Choroid plexus epithelial cell (primary cell): ENCODE measurements at regions not wholly inside any gene's neighbourhood (a gene's known extent, or its start where the extent isn't known, plus 50 kb on each side); places are given as distances from the start of the nearest gene placed in this dataset.

ENCODE experiments used
- DNase-seq: peaks from one replicate; pipeline ENCODE4 v3.0.0-alpha.2; 2010; ENCODE audit warnings: low read depth
- H3K4me3 ChIP-seq: 2 replicates; pipeline ENCODE4 v1.5.1; 2011; ENCODE audit warnings: low read depth, mild to moderate bottlenecking, control low read depth, low read length, moderate library complexity
- TF ChIP-seq, protein P1 (sequence below): conservative IDR thresholded peaks from 2 replicates; pipeline ENCODE4 v1.5.1; 2011; ENCODE audit warnings: low read depth, mild to moderate bottlenecking, control low read depth, inconsistent platforms, low read length, moderate library complexity

DNA sequence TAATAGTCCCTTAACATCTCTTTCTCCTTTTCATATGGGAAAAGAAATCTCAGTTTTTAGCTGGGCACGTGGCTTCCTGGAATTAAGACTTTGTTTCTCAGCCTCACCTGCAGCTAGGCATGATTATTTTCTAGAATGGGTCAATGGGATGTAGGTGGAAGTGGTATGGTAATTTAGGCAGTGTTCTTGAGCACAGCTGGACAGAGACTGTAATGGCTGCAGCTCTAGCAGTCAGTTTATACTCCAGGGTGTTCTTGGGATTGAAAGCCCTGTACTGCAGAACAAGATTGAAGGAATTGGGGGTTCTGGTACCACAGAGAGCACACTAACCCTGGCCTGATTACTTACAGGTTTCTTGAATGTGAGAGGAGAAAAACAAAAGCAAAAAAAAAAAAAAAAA, 455.9 kb upstream of the ZNF608 start:
- DNase-seq: no peak
- no peak overlapping the region for H3K4me3 ChIP-seq

DNA sequence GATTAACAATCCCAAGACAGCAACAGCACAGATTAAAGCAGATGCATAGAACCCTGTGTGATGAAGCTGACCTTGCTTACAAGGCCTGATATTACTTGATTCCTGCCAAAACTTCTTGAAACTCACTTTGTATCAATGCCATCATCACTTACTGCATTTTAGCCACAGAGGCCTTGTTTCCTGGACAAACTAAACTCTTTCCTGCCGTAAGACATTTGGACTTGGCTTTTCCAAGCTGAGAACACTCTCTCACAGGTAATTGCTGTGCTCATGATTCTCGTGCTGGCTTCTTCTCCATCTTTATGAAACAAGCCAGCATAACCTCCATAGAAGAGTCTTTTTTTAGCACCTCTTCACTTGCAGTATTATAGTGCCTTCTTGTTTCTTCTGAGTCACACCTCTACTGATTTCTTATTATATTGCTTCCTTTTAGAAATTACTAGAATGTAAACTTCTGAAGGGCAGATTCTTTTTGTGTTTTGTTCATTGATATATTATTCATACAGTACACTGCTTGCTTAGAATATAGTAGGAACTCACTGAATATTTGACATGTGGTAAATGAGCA, 456.5 kb upstream of the ZNF608 start:
- DNase-seq: no peak
- TF ChIP-seq, protein P1, sequence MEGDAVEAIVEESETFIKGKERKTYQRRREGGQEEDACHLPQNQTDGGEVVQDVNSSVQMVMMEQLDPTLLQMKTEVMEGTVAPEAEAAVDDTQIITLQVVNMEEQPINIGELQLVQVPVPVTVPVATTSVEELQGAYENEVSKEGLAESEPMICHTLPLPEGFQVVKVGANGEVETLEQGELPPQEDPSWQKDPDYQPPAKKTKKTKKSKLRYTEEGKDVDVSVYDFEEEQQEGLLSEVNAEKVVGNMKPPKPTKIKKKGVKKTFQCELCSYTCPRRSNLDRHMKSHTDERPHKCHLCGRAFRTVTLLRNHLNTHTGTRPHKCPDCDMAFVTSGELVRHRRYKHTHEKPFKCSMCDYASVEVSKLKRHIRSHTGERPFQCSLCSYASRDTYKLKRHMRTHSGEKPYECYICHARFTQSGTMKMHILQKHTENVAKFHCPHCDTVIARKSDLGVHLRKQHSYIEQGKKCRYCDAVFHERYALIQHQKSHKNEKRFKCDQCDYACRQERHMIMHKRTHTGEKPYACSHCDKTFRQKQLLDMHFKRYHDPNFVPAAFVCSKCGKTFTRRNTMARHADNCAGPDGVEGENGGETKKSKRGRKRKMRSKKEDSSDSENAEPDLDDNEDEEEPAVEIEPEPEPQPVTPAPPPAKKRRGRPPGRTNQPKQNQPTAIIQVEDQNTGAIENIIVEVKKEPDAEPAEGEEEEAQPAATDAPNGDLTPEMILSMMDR: no peak
- H3K4me3 ChIP-seq: no peak overlapping the region

More for the DNA sequence above, 455.9 kb upstream of the ZNF608 start:
- TF ChIP-seq, protein P1: no peak

DNA sequence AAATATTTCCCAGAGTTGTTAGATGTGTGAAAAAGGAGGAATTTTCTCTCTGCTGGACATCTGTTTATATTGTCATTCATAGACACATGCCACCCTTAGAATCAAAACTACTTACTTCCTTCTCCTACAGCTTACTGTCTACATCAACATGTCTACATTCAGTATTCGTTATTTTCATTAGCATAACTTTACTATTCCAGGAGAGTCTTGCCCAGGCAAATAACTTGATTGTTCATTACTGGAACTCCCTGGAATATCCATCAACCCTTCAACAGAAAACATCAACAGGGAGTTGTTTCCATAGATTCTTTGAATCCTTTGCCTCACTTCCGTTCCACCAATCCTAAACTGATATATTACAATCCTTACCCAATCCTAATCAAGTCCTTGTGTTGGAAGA, 457.5 kb upstream of the ZNF608 start:
- H3K4me3 ChIP-seq: no peak overlapping the region
- no peak for DNase-seq
- TF ChIP-seq, protein P1: no peak

DNA sequence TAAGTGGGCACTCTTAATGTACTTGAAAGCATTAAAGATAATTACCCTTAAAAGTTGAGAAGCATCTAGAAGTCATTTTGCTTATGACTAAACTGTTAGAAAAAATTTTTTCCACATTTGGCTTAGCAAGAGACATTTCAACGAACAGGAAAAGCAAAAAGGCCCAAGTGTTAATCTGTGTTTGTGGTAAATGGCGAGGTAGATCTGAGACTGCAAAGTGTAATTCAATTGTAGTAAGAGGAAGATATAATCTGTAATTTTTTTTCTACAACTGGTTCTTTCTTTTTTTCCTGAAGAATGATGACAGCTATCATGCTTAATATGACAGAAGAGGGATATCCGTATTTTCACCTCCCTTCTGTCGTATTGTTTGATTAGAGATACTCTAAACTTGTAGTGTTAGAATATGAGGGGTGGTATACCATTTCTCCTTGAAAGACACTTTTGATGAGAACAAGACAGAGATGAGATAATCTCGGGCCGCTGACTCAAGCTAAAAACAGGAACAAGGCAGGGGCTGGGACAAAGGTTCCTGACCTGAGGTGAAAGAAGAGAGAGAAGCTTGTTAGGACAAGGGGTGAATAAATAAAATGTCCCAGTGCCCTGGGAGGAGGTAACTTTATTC, 459.3 kb upstream of the ZNF608 start:
- TF ChIP-seq, protein P1: no peak
- no peak overlapping the region for H3K4me3 ChIP-seq
- DNase-seq: no peak

DNA sequence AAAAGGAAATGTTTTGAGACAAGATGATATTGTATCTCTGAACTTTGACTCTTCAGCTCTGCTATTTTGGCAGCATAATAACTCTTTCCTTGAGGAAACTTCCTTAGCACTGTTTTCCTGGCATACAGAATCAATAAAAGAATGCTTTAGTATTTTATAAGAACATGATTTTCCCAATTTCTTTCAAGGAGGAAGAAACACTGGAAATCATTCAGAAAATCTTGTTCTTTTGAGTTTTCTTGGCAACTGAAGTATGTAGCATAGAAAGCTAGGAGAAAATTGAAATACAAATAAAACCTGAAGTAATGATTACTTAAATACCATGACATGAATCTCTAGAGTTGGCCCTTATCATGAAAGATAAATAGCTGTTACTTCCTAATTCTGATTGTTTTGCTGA, 461.4 kb upstream of the ZNF608 start:
- no peak overlapping the region for H3K4me3 ChIP-seq
- TF ChIP-seq, protein P1: no peak
- DNase-seq: no peak

DNA sequence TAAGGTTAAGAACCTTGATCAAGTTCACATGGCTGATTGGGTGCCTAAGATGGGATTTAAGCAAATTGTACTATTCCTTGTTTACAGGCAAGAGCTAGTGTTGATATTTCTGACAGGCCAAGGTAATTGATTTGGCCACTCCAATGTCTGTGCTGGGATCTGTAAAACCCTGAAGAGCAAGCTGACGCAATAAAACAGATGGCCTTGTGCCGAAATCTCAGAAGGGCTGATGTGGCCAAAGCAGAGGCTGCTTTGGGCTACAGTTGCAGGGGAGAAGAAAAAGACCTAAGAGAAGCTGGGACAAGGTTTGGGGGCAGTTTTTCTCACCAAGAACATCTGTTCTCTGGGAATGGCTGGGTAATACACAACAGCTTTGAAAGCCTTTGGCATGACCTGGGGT, 463.2 kb upstream of the ZNF608 start:
- no peak for DNase-seq
- TF ChIP-seq, protein P1: no peak
- no peak overlapping the region for H3K4me3 ChIP-seq
